GM18519 (cell line): ENCODE measurements at regions not wholly inside any gene's neighbourhood (a gene's known extent, or its start where the extent isn't known, plus 50 kb on each side); places are given as distances from the start of the nearest gene placed in this dataset.

Experiments used
- ATAC-seq: cut with Tn5 transposase; IDR thresholded peaks from one replicate; pipeline ENCODE4 v1.9.1; 2021; ENCODE audit warnings: mild to moderate bottlenecking, moderate library complexity; ENCODE audit not compliant: unreplicated experiment, low FRiP score

- ATAC-seq: no peak
Observed at GRCh38 chr4:63528256-63528991, 880.8 kb downstream of the TECRL start.

- ATAC-seq: no peak
Observed at GRCh38 chr4:63526251-63526650, 883.0 kb downstream of the TECRL start.

DNA sequence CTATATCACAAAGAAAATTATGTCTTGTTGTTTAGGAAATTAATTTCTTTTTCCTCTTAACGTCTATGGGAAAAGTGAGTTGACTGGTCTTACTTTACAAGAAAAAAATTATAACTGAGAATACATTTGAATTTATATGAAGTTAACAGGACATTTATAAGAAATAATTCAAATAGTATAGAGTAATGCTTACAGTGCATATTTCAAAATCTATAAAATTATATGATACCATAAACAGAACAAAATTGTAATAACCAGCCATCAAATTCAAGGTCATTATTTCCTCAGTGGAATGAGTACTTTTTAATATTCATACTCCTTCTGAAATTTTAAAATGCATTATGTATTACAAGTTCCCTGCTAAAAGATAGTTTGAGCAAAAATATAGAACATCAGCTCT is 884.5 kb downstream of the TECRL start:
- ATAC-seq: no peak

DNA sequence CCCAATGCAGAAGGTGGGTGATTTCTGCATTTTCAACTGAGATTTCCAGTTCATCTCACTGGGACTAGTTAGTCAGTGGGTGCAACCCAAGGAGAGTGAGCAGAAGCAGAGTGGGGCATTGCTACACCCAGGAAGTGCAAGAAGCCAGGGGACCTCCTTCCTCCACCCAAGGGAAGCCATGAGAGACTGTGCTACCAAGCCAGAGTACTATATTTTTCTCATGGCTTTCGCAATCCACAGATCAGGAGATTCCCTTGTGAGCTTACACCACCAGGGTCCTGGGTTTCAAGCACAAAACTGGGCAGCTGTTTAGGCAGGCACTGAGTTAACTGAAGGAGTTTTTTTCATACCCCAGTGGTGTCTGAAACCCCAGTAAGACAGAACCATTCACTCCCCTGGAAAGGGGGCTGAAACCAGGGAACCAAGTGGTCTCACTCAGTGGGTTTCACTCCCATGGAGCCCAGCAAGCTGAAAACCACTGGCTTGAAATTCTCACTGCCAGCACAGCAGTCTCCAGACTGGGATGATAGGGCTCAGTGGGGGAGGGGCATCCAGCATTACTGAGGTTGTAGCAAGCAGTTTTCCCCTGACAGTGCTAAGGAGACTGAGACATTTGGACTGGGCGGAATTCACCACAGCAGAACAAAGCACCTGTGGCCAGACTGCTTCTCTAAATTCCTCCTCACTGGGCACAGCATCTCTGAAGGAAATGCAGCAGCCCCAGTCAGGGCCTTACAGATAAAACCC is 903.4 kb downstream of the TECRL start:
- no peak for ATAC-seq

DNA sequence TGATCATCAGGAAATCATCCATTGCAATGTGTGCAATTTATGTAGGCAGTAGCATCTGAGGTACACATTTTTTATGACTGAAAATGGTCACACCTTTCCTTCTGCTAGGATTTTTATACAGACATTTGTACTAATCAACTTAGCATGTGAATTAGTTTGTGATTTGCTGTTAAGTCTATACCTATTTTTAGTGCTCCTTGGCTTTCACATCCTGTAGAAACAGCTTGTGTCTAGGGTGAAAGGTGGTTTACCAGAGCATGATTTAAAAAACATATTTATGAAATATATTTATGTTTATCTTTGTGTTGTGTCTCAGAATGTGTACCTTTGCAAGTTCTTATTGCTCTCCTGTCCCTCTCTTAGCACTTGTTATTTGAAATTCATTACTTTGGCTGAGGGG is 916.0 kb downstream of the TECRL start:
- ATAC-seq: no peak

DNA sequence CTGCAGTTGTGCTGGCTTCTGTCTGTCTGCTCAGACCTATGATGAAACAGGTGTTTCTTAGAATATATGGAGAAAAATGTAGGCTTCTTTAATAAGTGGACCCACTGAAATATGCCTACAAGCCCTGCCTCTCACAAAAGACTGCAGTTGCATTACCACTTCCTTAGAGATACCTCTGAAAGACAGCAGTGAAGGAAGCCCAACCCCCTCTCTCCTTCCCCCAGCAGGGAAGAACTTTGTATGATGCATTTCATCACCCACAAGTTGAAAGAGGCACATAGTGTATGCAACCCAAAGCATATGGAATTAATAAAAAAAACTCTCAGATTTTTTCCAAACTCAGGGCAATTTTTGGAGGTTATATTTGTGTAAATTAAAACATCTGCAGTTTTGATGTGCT is 916.7 kb downstream of the TECRL start:
- no peak for ATAC-seq

- no peak for ATAC-seq
Observed at GRCh38 chr4:63464393-63464792, 944.9 kb downstream of the TECRL start.

DNA sequence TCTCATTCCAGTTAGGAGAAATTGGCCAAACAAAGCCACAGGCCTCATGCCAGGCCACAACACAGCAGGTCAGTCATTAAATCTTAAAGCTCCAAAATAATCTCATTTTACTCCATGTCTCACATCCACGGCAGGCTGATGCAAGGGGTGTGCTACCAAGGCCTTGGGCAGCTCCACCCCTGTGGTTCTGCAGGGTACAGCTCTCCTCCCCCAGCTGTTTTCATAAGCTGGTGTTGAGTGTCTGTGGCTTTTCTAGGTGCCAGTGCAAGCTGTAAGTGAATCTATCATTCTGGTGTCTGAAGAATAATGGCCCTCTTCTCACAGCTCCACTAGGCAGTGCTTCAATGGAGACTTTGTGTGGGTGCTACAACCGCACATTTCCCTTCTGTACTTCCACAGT is 949.2 kb downstream of the TECRL start:
- no peak for ATAC-seq

DNA sequence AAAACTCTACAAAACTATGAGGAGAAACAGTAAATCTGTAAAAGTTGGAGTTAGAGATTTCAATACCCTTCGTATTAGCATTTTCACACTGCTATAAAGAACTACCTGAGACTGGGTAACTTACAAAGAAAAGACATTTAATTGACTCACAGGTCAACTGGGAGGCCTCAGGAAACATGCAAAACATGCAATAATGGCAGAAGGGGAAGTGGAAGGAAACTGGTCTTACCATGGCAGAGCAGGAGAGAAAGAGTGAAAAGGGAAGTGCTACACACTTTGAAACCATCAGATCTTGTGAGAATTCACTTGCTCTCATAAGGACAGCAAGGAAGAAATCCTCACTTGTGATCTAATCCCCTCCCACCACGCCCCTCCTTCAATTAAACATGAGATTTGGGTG is 949.9 kb downstream of the TECRL start:
- ATAC-seq: no peak

GRCh38 chr4:63458010-63458409 is 951.2 kb downstream of the TECRL start:
- no peak for ATAC-seq

DNA sequence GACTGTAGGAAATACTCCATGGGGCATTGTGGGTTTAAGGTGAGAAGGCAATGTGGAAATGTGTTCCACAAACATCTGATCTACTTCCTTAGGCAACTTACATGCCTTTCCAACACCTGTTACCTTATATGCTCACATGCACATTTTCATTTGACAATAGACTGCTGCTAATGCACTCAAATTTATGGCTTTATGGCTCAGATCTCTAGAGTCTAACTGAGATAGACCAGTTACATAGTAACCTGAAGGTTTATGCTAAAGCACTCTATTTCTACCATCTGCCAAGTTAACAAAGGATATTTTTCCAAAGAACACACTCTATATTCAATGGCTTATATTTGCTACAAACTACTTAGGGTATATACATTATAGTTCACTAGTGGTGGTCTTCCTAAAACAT is 969.0 kb downstream of the TECRL start:
- ATAC-seq: no peak

DNA sequence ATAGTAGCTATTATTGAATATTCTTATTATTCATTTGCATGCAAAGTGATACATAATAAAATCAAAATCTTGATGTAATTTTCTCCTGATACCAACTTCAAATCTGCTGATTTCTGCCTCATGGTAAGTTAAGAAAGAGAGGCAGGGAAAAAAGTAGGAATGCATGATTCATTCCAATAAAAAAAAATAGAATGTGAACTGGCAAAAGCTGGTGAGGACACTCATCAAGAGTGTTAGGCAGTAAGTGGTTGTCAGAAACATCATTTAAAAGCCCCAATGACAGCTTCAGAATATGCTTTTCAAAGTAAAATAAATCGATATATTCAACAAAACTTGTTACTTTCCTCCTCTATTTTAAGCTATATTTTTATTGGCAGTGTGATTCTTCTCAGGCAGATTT is 979.1 kb downstream of the TECRL start:
- ATAC-seq: no peak

- ATAC-seq: no peak
Observed at GRCh38 chr4:63396269-63396668, 1013.0 kb downstream of the TECRL start.

GRCh38 chr4:63393544-63393943 is 1015.7 kb downstream of the TECRL start:
- ATAC-seq: no peak

- ATAC-seq: no peak
Observed at GRCh38 chr4:63379750-63380522, 1029.3 kb downstream of the TECRL start.

DNA sequence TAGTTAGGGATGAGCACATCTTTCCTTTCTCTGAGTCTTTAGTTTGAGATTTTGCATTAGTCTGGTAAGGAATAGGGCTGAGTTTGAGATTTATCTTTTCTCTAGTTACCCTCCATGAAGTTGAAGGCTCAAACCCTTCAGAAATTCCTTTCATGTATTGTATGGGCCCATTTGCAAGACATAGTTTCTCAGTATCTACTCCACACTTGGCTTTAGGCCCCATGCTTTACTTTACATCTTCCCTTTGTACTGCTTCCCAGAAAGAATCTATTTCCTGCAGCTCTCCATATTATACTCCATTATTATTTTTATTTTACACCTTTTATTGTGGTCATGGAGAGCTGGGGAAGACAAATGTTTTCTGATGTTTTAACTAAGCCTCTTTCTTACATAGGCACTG is 1038.2 kb downstream of the TECRL start:
- no peak for ATAC-seq

GRCh38 chr4:63361628-63362027 is 1047.6 kb downstream of the TECRL start:
- no peak for ATAC-seq

DNA sequence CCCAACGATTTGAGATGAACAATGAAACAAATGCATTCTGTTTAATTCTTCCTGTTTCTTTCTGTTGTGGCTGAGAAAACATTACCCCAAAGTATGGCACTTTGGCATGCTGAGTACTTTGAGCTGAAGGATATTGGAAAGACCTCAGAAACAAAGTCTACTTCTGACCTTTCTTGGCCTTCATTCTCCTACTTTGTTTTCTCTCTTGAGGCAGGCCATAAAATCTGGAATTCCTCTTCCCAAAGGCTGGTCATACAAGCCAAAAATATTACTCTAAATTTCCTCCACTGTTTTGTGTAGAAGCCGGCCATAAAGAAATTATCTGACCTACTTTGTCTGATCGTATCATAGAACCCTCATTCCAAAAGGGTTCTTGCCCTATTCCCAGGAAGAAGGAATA is 1048.2 kb downstream of the TECRL start:
- no peak for ATAC-seq

DNA sequence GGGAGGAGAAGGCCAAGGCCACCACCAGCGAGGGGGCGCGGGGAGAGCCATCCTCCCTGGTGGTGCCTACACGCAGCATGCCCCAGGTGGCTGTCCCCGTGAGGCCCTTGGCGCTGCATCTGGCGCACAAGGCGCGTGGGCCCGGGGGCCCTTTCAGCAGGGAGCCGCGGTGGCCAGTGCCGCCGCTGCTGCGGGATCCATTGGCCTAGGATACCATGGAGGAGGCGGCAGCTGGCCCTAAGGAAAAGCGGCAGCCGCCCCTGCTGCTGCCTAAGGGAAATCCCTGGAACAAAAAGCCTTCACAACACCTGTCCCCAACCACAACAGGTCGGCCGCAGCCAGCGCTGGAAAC is 1059.6 kb downstream of the TECRL start:
- ATAC-seq: no peak

DNA sequence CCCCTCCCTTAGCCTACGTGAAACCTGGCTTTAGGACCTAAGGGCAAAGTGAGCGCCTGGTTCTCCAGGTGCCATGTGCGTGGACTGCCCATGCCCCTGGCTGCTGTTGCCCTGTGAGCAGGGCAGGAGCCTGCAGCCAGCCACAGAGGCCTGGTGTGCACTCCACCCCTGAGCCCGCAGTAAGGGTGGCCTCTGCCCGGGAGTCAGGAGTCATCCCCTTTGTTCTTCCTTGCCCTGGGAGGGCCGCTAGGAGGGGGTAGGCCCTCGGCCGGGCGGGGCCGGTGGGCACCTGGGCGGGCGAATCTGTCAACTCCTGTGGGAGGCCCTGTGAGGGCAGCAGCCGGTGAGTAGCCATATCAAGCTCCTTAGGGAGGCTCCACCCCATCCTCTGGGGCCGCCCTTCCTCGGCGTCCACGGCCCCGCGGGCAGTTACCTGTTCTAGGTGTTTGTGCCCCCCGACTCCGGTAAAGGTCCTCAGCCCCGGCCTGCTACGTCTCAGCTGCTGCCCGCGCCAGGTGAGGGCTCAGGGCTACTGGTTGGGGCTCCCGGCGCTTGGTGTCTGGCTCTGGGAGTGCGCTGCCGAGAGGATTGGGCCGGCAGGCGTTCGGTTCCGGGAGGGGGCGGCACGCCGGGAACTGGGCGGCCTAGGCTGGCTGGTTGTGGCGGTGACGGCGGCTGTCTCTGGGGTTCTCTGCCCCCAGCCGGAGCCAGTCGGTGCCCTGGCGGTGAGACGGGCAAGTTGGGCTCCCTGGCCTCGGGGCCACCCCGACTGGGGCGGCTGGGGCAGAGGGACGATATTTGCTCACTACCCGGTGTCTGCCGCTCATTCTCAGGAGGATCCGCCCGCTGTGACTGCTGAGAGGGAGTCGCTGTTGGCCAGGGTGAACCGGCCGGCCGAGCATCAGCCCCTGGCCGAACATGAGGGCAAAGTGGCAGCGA is 1060.2 kb downstream of the TECRL start:
- ATAC-seq: no peak
